Endothelial cell of umbilical vein (primary cell): ENCODE measurements at regions not wholly inside any gene's neighbourhood (a gene's known extent, or its start where the extent isn't known, plus 50 kb on each side); places are given as distances from the start of the nearest gene placed in this dataset.

Experiments used
- BruUV-seq: library from RNA; stranded (reverse); fragments of 400-500 nt; replicated peaks from 2 replicates; lab custom pipeline; 2021; lab: Mats Ljungman, UMichigan
- CTCF ChIA-PET: fragments of 300-600, 350-600 bp; sonication (Branson Sonifier 250); formaldehyde crosslinking; loops from one replicate; lab custom pipeline; 2021; ENCODE audit warnings: antibody characterized with exemption, inconsistent platforms; lab: Charles Lee
- POLR2A ChIA-PET: fragments of 300-600, 350-600 bp; sonication (Branson Sonifier 250); formaldehyde crosslinking; loops from one replicate; lab custom pipeline; 2021; ENCODE audit warnings: antibody characterized with exemption, inconsistent platforms; lab: Charles Lee
- DNase-seq: peaks from one replicate; pipeline ENCODE4 v3.0.0-alpha.2; 2011; ENCODE audit warnings: low read depth, low spot score
- FAIRE-seq: peaks from 2 replicates; lab custom pipeline; 2011; peaks lifted over from hg19 to GRCh38; lab: Jason Lieb, UNC
- H2AFZ ChIP-seq: 2 replicates; pipeline ENCODE4 v1.6.0; 2012; ENCODE audit warnings: low read depth, low read length, control low read depth, inconsistent platforms
- H3K27ac ChIP-seq: 2 replicates; pipeline ENCODE4 v1.5.1; 2011; ENCODE audit warnings: low read depth, mild to moderate bottlenecking, control low read depth, low read length, moderate library complexity; ENCODE audit not compliant: insufficient read depth
- H3K27me3 ChIP-seq, 2 experiments: 2 replicates each; pipeline versions ENCODE4 v1.6.0 to v1.6.1; 2011; ENCODE audit warnings: low read length in 2 of 2, mixed read lengths in 1 of 2; ENCODE audit not compliant: control insufficient read depth in 2 of 2, insufficient read depth in 2 of 2
- H3K36me3 ChIP-seq, 2 experiments: 2 replicates in 1 of 2; 3 replicates in 1 of 2; pipeline ENCODE4 v1.5.1; 2011; ENCODE audit warnings: low read length in 2 of 2, mild to moderate bottlenecking in 1 of 2, moderate library complexity in 1 of 2; ENCODE audit not compliant: control insufficient read depth in 2 of 2, insufficient read depth in 2 of 2; ENCODE audit errors: extremely low read depth in 1 of 2
- H3K4me1 ChIP-seq: 3 replicates; pipeline ENCODE4 v1.5.1; 2011; ENCODE audit warnings: mild to moderate bottlenecking, low read length; ENCODE audit not compliant: control insufficient read depth, insufficient read depth; ENCODE audit errors: extremely low read depth
- H3K4me2 ChIP-seq: 2 replicates; pipeline ENCODE4 v1.6.1; 2011; ENCODE audit warnings: low read length, control low read depth, mixed read lengths; ENCODE audit not compliant: insufficient read depth
- H3K4me3 ChIP-seq, 3 experiments: fragments of 200-600 bp in 1 of 3; sonication (generic), shearing (Covaris generic) in 1 of 3; replicated peaks in 1 of 3; 2 replicates each; pipeline ENCODE4 v1.5.1; 2011 to 2016; ENCODE audit warnings: control low read depth in 3 of 3, low read length in 3 of 3, mild to moderate bottlenecking in 2 of 3, inconsistent platforms in 1 of 3, low read depth in 1 of 3, moderate library complexity in 1 of 3; ENCODE audit not compliant: insufficient read depth in 1 of 3
- H3K79me2 ChIP-seq: 2 replicates; pipeline ENCODE4 v1.6.0; 2012; ENCODE audit warnings: low read length, inconsistent platforms; ENCODE audit not compliant: control insufficient read depth, insufficient read depth
- H3K9ac ChIP-seq: replicated peaks from 2 replicates; pipeline ENCODE3; 2011; ENCODE audit warnings: low read length, control low read depth; ENCODE audit not compliant: insufficient read depth; ENCODE audit errors: extremely low read depth
- H3K9me1 ChIP-seq: replicated peaks from 3 replicates; pipeline ENCODE4 v1.6.0; 2011; ENCODE audit warnings: mild to moderate bottlenecking, low read length; ENCODE audit not compliant: control insufficient read depth, insufficient read depth; ENCODE audit errors: extremely low read depth
- H3K9me3 ChIP-seq: replicated peaks from 2 replicates; pipeline ENCODE4 v1.5.1; 2012; ENCODE audit warnings: low read length, inconsistent platforms; ENCODE audit not compliant: control insufficient read depth, insufficient read depth
- H4K20me1 ChIP-seq: replicated peaks from 2 replicates; pipeline ENCODE3; 2011; ENCODE audit warnings: mild to moderate bottlenecking, low read length; ENCODE audit not compliant: control insufficient read depth, insufficient read depth; ENCODE audit errors: extremely low read depth
- EZH2 ChIP-seq: IDR thresholded peaks from 2 replicates; pipeline ENCODE4 v1.6.1; 2012; ENCODE audit warnings: borderline replicate concordance, low read depth, mild to moderate bottlenecking, moderate library complexity, low read length, inconsistent platforms; ENCODE audit not compliant: severe bottlenecking
- FOS ChIP-seq: IDR thresholded peaks from 2 replicates; pipeline ENCODE4 v1.6.1; 2011; ENCODE audit warnings: mild to moderate bottlenecking, low read length, moderate library complexity, borderline replicate concordance; ENCODE audit not compliant: insufficient read depth
- GATA2 ChIP-seq: IDR thresholded peaks from 2 replicates; pipeline ENCODE4 v1.7.0; 2011; ENCODE audit warnings: low read depth, mild to moderate bottlenecking, moderate library complexity, mixed read lengths, low read length; ENCODE audit not compliant: insufficient read length, insufficient read depth
- JUN ChIP-seq: IDR thresholded peaks from 2 replicates; pipeline ENCODE4 v1.6.1; 2011; ENCODE audit warnings: borderline replicate concordance, low read depth; ENCODE audit not compliant: insufficient read length, insufficient read depth
- MYC ChIP-seq: IDR thresholded peaks from one replicate; pipeline ENCODE4 v1.6.1; 2011; ENCODE audit warnings: mild to moderate bottlenecking, low read depth, low read length
- POLR2A ChIP-seq: IDR thresholded peaks from 2 replicates; pipeline ENCODE4 v1.6.1; 2012; ENCODE audit warnings: low read depth, mild to moderate bottlenecking, control low read depth, low read length
- POLR2AphosphoS5 ChIP-seq: IDR thresholded peaks from 2 replicates; pipeline ENCODE4 v1.6.1; 2012; ENCODE audit warnings: low read depth, mild to moderate bottlenecking, control low read depth, low read length, moderate library complexity; ENCODE audit not compliant: insufficient read depth
- dilution Hi-C: fragments of 300-500 bp; cut with MboI; formaldehyde crosslinking; loops from one replicate; pipeline ENCODE4 v1.15.0; 2019; ENCODE audit warnings: low sequenced_read_pairs; ENCODE audit not compliant: extremely low pct_ligation_motif_present
- intact Hi-C: fragments of 100-400 bp; cut with micrococcal nuclease; formaldehyde crosslinking; loops from one replicate; pipeline ENCODE4 v1.10.0; 2022
- TF ChIP-seq, protein P1 (sequence below), 2 donors: IDR thresholded peaks; 1 replicate in 1 of 2; 2 replicates in 1 of 2; pipeline ENCODE4 v1.5.1; 2011; ENCODE audit warnings: low read length in 2 of 2, mild to moderate bottlenecking in 2 of 2, moderate library complexity in 2 of 2, control low read depth in 1 of 2, inconsistent platforms in 1 of 2, low read depth in 1 of 2; ENCODE audit not compliant: insufficient read depth in 1 of 2; ENCODE audit errors: extremely low read depth in 1 of 2
- TF ChIP-seq, protein P2 (sequence below): IDR thresholded peaks from 2 replicates; pipeline ENCODE4 v1.6.1; 2011; ENCODE audit not compliant: insufficient read depth, insufficient read length

DNA sequence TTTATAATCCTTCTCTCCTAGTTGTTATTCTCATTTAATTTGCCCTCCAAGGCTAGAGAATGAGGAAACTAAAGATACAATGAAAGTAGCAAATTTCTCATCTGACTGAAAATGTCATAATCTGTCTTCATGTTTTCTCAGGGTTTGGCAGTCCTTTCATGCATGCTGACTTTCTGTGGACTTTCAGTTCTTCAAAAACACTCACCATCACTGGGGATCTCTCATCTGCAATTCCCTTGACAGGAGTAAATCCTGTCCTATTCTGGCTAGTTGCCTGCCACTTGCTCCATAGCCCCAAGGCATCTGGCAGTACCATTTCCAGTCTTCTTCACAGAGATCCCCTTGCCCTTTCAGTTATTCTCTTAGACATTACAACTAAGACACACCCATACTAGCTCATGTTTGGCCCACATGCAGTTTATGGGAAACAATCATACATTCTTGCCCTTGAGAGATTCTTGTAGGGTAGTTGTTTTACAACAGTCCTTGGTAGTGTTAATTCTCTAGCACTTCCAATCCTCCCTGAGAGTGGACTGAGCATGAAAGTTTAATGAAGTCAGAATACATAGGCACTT lies 449.7 kb upstream of the KLHL4 start:
- no peak for DNase-seq
- Histone ChIP-seq H3K27ac (no peak overlapping the region), H3K4me2 (no peak overlapping the region), H3K79me2 (no peaks in the 10 kb centered on the region), H3K36me3 (no peaks in the 10 kb centered on the region), H2AFZ (no peak overlapping the region), H3K9ac (no peak overlapping the region), H3K9me1 (no peaks in the 10 kb centered on the region), H3K27me3 (no peaks in the 10 kb centered on the region), H4K20me1 (no peaks in the 10 kb centered on the region), H3K4me3 (no peak overlapping the region), H3K4me1 (no peaks in the 10 kb centered on the region), H3K9me3 (no peaks in the 10 kb centered on the region)
- TF ChIP-seq, protein P1, sequence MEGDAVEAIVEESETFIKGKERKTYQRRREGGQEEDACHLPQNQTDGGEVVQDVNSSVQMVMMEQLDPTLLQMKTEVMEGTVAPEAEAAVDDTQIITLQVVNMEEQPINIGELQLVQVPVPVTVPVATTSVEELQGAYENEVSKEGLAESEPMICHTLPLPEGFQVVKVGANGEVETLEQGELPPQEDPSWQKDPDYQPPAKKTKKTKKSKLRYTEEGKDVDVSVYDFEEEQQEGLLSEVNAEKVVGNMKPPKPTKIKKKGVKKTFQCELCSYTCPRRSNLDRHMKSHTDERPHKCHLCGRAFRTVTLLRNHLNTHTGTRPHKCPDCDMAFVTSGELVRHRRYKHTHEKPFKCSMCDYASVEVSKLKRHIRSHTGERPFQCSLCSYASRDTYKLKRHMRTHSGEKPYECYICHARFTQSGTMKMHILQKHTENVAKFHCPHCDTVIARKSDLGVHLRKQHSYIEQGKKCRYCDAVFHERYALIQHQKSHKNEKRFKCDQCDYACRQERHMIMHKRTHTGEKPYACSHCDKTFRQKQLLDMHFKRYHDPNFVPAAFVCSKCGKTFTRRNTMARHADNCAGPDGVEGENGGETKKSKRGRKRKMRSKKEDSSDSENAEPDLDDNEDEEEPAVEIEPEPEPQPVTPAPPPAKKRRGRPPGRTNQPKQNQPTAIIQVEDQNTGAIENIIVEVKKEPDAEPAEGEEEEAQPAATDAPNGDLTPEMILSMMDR (IDR thresholded peaks at IDR 0.05; ENCODE audit: extremely low read depth in 1 of 2, insufficient read depth in 1 of 2, low read depth in 1 of 2, low read length in 2 of 2): no peak
- TF ChIP-seq, protein P2, sequence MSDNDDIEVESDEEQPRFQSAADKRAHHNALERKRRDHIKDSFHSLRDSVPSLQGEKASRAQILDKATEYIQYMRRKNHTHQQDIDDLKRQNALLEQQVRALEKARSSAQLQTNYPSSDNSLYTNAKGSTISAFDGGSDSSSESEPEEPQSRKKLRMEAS: no peak
- TF ChIP-seq MYC (no peak), GATA2 (no peak), POLR2AphosphoS5 (no peak), POLR2A (no peak), EZH2 (no peak), FOS (no peak), JUN (no peak)
- ChIA-PET CTCF (interaction anchor here (0.6 kb wide), 1 partner anchor 51 kb away, joined by 3 read pairs; no protein-coding TSS in a partner anchor), POLR2A (no interaction called here)
- dilution Hi-C loops (no loop called here), intact Hi-C loops (no loop called here)
- FAIRE-seq: no peak
- BruUV-seq: no TSS peak
